ELR (cell line): ENCODE measurements at regions not wholly inside any gene's neighbourhood (a gene's known extent, or its start where the extent isn't known, plus 50 kb on each side); places are given as distances from the start of the nearest gene placed in this dataset.
A peak's percentile ranks its signal among the peaks of the same experiment; 100 is the strongest.

Experiments
- DNase-seq: peaks from one replicate; pipeline ENCODE4 v3.0.0-alpha.2; 2015; ENCODE audit warnings: low read depth

GRCh38 chr9:73011956-73012355, 59.1 kb upstream of the ALDH1A1 start:
- no peak for DNase-seq

GRCh38 chr9:73011181-73011750, 58.4 kb upstream of the ALDH1A1 start:
- DNase-seq, result no peak

- DNase-seq, result peak; percentile 3
Observed at GRCh38 chr9:73009649-73010288, 56.9 kb upstream of the ALDH1A1 start.

GRCh38 chr9:73007966-73008672, 55.3 kb upstream of the ALDH1A1 start:
- no peak for DNase-seq

GRCh38 chr9:73006986-73007385, 54.1 kb upstream of the ALDH1A1 start:
- DNase-seq, result no peak
